ENCODE measurements at regions not wholly inside any gene's neighbourhood (a gene's known extent, or its start where the extent isn't known, plus 50 kb on each side); places are given as distances from the start of the nearest gene placed in this dataset.

- no peak for DNase-seq
- Histone ChIP-seq H3K4me2 (ENCODE audit: insufficient read depth, low read length) (no peak overlapping the region), H3K79me2 (ENCODE audit: insufficient read depth, low read length) (no peaks in the 10 kb centered on the region), H3K9me3 (ENCODE audit: insufficient read depth, low read length, severe bottlenecking) (no peaks in the 10 kb centered on the region), H3K4me1 (ENCODE audit: insufficient read depth, low read length) (no peaks in the 10 kb centered on the region), H3K27ac (ENCODE audit: low read length) (no peak overlapping the region), H3K4me3 (ENCODE audit: low read depth in 1 of 2, low read length in 2 of 2) (no peak overlapping the region), H3K27me3 (ENCODE audit: insufficient read depth, low read length, poor library complexity) (no peaks in the 10 kb centered on the region), H4K20me1 (ENCODE audit: insufficient read depth, low read length) (no peaks in the 10 kb centered on the region), H3K36me3 (ENCODE audit: insufficient read depth, low read length) (no peaks in the 10 kb centered on the region), H2AFZ (ENCODE audit: low read depth, low read length) (no peak overlapping the region), H3K9ac (ENCODE audit: low read depth, low read length) (no peak overlapping the region)
- ATAC-seq (ENCODE audit: insufficient read depth, low read depth) = no peak
- no peak for TF ChIP-seq CTCF (IDR thresholded peaks at IDR 0.05; ENCODE audit: borderline replicate concordance, extremely low read depth, low read length, poor library complexity, severe bottlenecking)
- no peak for TF ChIP-seq EZH2 (IDR thresholded peaks at IDR 0.05; ENCODE audit: borderline replicate concordance, low read depth, low read length, severe bottlenecking)
These were observed 52.0 kb upstream of the DLG1 start for GRCh38 chr3:197350446-197350845.

GRCh38 chr3:197349368-197349767, 51.0 kb upstream of the DLG1 start:
- no peak overlapping the region for H3K27ac ChIP-seq (ENCODE audit: low read length)

More at GRCh38 chr3:197349368-197349767, 51.0 kb upstream of the DLG1 start:
- no peak overlapping the region for H3K4me3 ChIP-seq (ENCODE audit: low read depth in 1 of 2, low read length in 2 of 2)
- no peaks in the 10 kb centered on the region for H3K9me3 ChIP-seq (ENCODE audit: insufficient read depth, low read length, severe bottlenecking)
- no peak overlapping the region for H3K9ac ChIP-seq (ENCODE audit: low read depth, low read length)
- H3K79me2 ChIP-seq (ENCODE audit: insufficient read depth, low read length) = no peaks in the 10 kb centered on the region
- no peaks in the 10 kb centered on the region for H3K36me3 ChIP-seq (ENCODE audit: insufficient read depth, low read length)
- no peak overlapping the region for H3K4me2 ChIP-seq (ENCODE audit: insufficient read depth, low read length)
- no peaks in the 10 kb centered on the region for H4K20me1 ChIP-seq (ENCODE audit: insufficient read depth, low read length)
- no peak overlapping the region for H2AFZ ChIP-seq (ENCODE audit: low read depth, low read length)
- H3K27me3 ChIP-seq (ENCODE audit: insufficient read depth, low read length, poor library complexity) = no peaks in the 10 kb centered on the region
- no peak for ATAC-seq (ENCODE audit: insufficient read depth, low read depth)
- DNase-seq = no peak
- no peak for TF ChIP-seq EZH2 (IDR thresholded peaks at IDR 0.05; ENCODE audit: borderline replicate concordance, low read depth, low read length, severe bottlenecking)
- TF ChIP-seq CTCF (IDR thresholded peaks at IDR 0.05; ENCODE audit: borderline replicate concordance, extremely low read depth, low read length, poor library complexity, severe bottlenecking) = no peak
- H3K4me1 ChIP-seq (ENCODE audit: insufficient read depth, low read length) = no peaks in the 10 kb centered on the region

All from DND-41 (cell line).